ENCODE measurements at regions not wholly inside any gene's neighbourhood (a gene's known extent, or its start where the extent isn't known, plus 50 kb on each side); places are given as distances from the start of the nearest gene placed in this dataset.

DNA sequence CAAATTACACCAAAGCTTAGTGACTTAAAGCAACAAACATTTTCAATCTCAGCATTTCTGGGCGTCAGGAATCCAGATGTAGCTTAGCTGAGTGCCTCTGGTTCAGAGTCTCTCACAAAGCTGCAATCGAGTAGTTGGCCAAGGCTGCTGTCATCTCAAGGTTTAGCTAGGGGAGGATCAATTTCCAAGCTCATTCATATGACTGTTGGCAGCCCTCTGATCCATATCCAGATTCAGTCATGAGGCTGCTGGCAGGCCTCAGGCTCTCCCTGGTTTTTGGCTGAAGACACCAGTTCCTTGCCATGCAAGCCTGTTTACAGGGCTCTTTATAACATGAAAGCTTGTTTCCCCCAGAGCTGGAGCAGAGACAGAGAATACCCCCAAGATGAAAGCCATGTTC is 419.5 kb upstream of the TLE4 start:
- no peak for DNase-seq (ENCODE audit: low spot score)

DNA sequence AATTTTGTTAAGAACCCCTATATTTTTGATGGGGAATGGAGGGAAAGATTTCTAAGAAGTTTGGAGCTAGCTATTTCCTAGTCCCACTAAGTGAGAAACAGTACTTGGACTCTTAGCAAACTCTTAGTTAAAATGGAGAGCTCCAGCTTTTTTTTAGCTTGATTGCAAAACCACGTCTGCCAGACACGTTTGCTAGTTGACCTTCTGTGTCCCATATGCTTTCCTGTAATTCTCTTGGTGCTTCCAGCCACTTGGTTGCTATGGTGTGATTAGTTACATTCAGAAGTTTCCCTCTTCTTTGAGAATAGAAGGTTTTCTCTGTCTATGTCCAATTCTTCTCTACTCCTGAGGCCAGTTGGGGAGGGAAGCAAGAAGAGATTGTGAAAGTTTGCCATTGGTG is 417.0 kb upstream of the TLE4 start:
- no peak for DNase-seq (ENCODE audit: low spot score)

DNA sequence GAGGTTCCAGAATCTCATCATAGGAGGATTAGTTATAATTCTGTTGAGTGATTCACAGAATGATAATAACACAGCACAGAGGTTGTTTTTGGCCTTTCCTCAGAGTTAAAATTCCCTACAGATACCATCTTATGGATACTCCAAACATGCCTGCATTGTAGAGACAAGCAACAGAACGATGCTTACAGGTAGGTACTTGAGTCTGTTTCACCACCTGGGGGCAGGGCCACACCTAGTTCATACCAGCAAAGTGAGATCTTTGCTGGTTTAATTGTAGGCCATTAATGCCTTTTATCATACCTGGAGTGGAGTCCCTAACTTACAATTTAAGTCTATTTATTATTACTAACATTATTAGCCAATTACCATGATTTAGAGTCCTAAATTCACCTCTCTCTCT is 416.5 kb upstream of the TLE4 start:
- DNase-seq (ENCODE audit: low spot score), result no peak

DNA sequence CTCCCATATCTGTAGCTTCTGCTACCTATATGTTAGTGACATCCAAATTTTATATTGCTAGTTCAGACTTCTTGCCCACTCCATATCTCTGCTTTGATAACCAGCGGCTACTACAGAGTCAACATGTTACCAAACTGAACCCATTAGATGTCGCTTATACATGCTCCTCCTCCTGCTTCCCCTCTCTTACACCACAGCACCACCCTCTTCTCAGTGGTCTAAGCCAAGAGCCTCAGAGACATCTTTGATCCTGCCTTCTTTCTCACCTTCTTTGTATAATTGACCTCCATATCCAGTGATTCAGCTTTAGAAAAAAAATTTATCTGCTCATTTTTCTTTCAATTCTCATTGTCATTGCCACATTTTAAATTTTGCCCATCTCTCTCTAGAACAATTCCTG is 408.2 kb upstream of the TLE4 start:
- no peak for DNase-seq (ENCODE audit: low spot score)

DNA sequence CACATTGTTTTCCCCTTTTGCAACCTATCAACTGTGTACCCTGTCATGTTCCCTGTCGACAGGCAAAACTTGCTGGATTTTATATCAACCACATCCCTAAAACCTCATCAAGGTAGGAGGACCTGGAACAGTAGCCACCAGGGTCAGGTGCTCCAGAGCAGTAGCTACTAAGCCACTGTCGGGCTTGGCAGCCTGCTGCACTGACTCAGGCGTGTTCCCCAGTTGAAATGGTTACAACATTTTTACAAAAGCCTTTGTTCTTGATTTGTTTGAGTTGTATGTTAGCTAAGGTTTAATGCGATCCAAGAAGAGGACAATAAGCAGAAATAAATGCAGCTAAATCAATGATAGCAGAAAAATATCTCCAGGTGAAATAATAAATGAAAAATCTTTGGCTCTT is 407.4 kb upstream of the TLE4 start:
- no peak for DNase-seq (ENCODE audit: low spot score)

DNA sequence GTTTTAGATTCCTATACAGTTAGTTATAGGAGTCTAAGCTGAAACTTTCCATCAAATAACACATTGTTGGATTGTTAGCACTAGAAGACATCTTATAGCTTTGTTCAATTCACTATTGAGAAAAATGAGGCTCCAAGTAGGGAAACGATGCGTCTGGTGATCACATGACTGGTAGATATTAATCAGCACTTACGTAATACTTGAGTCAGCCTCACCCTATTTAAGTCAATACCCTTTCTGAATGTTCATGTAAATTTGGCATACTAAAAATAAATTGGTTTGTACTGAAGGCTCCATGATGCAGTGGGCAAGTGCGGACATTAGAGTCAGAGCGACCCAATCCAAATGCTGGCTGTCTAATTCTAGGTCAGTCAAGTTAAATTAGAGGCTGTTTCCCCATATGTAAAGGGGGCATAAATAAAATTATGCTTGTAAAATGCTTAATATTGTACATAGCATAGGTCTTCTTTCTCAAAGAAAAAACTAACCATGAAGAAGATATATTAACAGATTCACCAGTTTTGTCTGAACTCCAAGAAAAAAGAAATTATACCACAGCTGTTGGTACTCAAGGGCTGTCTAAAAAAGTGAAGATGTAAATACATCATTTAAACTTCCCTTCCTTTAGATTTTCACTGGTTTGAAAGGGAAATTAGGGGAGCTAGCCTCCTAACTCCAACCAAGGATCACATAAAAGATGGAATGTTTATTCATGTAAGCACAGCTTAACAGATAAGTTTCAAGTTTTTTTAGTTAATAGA is 406.6 kb upstream of the TLE4 start:
- DNase-seq (ENCODE audit: low spot score), result no peak

DNA sequence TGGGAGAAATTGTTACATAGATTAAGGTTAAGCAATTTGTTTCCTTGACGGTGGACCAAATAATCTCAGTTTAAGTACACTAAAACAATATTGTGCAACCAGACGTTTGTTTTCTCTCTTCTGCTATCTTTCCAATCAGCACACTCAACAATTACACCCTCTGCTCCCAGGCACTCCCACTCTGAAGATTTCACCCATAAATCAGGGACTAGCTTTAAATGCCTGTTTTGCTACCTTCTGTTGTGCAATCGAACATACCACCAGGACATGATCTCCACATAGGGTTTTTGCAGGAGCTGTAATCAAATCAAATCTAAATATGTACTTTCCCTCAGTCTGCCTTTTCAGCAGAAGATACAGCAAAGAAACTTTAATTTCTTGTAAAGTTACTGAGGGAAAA is 405.8 kb upstream of the TLE4 start:
- DNase-seq (ENCODE audit: low spot score), result peak; percentile 29

DNA sequence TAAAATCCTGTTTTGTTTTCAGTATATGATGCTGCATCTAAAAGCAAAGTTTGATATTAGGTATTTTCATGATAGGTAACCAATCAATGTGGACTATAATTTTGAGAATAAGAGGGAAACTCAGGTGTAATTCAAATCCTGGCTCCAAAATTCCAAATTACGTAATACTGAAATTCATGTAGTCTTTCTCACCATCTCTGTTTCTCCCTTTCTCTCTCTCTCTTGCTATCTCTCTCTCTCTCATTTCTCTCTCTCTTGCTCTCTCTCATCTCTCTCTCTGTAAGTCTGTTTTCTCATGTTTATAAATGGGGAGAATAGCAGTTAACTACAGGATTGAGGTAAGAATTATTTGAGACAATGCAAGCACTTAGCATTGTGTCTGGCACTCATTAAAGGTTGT is 401.1 kb upstream of the TLE4 start:
- DNase-seq (ENCODE audit: low spot score), result no peak

GRCh38 chr9:79173932-79174331 is 397.8 kb upstream of the TLE4 start:
- DNase-seq (ENCODE audit: low spot score), result no peak

GRCh38 chr9:79176014-79176697 is 395.6 kb upstream of the TLE4 start:
- no peak for DNase-seq (ENCODE audit: low spot score)

- no peak for DNase-seq (ENCODE audit: low spot score)
Observed at GRCh38 chr9:79184831-79185230, 386.9 kb upstream of the TLE4 start.

- no peak for DNase-seq (ENCODE audit: low spot score)
Observed at GRCh38 chr9:79185866-79186265, 385.9 kb upstream of the TLE4 start.

DNA sequence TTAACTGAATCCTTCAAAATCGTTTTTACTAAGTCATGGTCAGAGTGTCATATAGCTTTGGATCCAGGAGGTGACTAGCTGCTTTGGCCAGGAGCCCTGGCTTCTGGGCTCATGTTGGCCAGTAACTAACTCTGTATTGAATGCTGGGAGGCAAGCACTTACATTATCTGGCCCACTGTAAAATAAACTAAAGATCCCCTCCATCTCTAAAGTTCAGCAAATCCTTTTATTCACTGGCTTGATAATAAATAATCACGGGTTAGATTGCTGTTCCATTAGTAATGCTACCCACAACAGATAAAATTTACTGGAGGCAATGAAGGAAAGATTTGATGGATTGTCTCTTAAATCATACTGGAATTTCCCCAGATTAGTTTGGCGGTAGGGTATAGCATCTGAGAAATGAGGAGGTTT is 382.2 kb upstream of the TLE4 start:
- DNase-seq (ENCODE audit: low spot score), result no peak

DNA sequence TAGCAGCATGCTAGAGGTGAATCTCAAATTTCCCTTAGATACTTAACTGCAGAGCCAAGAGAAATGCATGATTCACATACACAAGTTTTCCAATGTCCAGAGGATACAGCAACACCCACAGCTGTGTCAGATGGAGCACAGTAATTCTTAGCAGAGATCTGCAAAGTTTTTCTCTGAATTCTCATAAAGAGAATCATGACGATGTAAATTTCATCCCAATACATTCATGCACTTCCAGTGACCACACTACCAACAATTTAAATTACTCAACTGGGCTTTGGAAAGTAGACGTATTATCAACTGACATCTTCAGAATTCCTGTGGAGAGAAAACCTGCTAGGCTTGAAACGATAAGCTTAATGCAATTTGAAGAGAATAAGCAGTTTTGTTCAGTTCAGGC is 378.8 kb upstream of the TLE4 start:
- no peak for DNase-seq (ENCODE audit: low spot score)

DNA sequence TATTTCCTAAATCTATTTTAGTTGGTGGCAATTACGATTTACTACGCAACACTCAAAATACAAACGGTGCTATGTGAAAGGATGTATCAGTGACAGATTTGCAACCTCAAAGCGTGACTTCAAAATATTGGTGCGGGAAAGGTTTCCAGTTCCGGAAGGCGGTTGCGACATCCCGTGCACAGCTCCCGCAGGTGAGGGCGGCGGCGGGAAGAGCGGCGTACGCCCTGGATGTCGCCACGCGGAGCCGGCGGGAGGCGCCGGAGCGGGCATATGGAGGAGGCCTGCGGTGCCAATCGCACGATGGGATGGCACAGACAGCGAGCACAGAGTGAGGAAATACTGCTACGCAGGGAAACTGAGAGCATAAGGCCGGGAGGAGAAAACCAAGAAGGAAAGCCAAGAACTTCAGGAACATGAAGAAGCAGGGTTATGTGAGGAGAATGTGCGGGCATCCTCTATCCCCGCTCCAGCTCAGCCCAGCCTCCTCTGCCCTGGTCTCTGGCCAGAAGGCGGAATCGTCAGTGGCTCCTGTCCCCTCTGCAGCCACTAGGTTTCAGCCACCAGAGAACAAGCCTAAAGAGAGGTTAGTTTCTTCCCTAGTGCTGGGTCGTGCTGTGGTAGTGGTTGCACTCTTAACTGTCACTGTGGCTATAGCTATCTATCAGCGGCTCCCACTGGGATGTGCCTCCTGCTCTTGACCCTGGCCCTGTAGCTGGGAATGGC is 378.1 kb upstream of the TLE4 start:
- no peak for DNase-seq (ENCODE audit: low spot score)

DNA sequence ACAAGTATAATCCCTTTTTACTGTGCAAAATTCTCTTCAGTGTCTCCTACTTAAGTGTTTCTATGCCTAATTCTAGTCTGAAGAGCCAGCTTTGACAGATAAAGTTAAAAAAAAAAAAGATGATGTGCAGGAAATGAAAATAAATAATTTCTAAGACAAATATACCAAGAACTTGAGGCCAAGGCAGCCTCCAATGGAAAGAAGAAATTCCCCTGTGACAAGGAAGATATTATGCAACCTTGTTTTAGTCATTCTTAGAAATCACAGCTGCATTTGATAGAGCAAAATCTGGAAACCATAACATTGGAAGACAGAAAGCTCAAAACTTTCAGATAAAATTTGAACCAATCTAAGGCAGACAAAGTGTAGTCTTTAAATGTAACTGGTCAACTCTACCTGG is 375.9 kb upstream of the TLE4 start:
- DNase-seq (ENCODE audit: low spot score), result no peak

GRCh38 chr9:79196606-79197005 is 375.2 kb upstream of the TLE4 start:
- DNase-seq (ENCODE audit: low spot score), result no peak

DNA sequence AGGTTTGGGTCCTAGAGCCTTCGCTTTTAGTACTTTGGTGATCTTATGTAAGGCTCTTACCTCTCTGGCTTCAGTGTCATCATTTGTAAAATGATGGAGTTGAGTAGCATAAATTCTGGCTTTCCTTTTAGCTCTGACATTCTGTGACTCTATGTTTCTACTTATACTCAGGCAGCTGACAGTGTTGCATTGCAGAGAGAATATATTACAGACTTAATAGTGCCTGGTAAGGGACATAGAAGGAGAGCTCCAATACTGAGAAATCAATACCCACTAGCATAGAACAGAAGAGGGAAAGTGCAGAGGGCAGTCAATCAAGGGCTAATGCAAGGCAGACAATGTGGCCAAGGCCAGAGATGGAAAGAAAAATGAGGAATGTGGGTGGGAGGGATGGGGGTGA is 371.4 kb upstream of the TLE4 start:
- DNase-seq (ENCODE audit: low spot score), result no peak

DNA sequence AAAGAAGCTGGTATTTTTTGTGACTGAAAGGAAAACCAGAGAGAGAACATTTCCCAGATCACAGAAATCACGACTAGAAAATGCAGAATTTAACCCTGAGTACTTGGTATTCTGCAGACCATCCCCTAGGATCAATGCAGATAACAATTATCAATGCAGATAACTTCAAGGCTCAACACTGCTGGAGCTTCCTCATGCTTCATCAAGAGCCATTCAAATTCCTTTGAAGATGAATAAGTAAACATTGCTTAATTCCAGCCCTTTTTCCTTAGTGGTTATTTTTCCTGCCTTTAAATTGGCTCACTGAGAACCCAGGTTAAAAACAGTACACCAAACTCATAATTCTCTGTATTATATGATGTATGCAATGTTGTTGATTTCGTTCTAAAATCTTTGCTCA is 370.1 kb upstream of the TLE4 start:
- DNase-seq (ENCODE audit: low spot score), result no peak

DNA sequence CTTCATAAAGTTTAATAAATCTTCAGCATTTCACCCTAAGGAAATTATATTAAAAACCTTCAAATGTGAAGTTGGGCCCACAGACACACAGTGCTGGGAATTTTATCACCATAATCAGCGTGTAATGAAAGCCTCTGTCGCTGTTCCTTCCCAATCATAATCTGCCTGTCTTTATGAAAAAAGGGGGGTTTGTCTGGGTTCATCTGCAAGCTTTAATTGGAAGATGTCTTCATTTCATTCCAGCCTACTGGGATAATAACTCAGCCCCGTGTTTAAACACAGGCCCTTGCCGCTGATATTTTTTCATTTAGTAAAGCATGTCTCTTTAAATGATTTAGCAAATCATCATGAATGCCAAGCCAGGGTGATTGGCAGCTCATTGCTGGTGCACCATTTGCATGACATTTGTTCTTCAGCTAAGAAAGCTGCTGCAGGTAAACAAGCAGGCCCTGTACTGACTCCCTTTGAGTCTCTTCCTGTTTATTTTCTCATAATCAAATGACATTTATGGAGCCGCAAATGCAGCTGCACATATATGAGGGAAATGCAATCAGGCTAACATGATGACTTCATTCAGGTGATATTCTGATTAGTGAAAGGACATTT is 362.9 kb upstream of the TLE4 start:
- no peak for DNase-seq (ENCODE audit: low spot score)

DNA sequence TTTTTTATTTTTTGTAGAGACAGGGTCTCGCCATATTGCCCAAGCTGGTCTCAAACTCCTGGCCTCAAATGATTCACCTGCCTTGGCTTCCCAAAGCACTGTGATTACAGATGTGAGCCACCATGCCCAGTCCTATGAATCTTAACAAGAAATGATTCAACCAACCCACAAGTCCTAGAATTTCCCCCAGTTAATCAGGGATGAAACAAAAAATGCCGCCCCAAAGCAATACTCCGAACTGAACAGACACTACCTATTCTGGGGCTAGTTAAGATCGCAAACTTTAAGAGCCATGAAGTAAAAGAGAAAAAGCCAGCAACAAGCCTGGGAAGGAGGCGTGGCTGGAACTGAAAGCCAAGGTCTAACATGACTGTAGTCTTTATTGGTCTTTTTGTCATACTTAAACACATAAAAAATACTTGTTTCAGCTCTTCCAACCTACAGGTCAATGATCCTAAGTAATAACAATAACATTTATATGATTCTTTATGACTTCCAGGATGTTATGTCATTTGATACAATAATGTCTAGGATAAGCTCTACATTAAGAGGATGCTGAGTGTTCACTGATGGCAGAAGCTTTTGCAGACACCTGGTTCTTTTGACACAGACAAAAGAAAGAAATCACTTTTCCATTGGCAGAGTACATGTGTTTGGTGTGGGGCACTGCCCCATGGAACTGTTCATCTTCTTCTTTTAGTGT is 361.1 kb upstream of the TLE4 start:
- no peak for DNase-seq (ENCODE audit: low spot score)

- DNase-seq (ENCODE audit: low spot score), result no peak
Observed at GRCh38 chr9:79213417-79214125, 358.2 kb upstream of the TLE4 start.
